H1 (cell line): ENCODE measurements at regions not wholly inside any gene's neighbourhood (a gene's known extent, or its start where the extent isn't known, plus 50 kb on each side); places are given as distances from the start of the nearest gene placed in this dataset.

Experiments
- CTCF ChIA-PET: fragments of 300-600 bp; sonication (Branson Sonifier 250); formaldehyde crosslinking; loops from one replicate; lab custom pipeline; 2021; ENCODE audit not compliant: partially characterized antibody; lab: Charles Lee
- POLR2A ChIA-PET: fragments of 300-600 bp; sonication (Branson Sonifier 250); formaldehyde crosslinking; loops from one replicate; lab custom pipeline; 2021; ENCODE audit warnings: inconsistent platforms; ENCODE audit not compliant: partially characterized antibody; lab: Charles Lee
- DNase-seq, 2 experiments: peaks; one replicate each; pipeline versions ENCODE4 v3.0.0 to v3.0.0-alpha.2; 2010 to 2022; ENCODE audit warnings: low spot score in 2 of 2, low read depth in 1 of 2, mixed read lengths in 1 of 2
- FAIRE-seq: peaks from 2 replicates; lab custom pipeline; 2011; peaks lifted over from hg19 to GRCh38; lab: Jason Lieb, UNC
- H2AFZ ChIP-seq: 2 replicates; pipeline ENCODE4 v1.8.1; 2012; ENCODE audit warnings: low read length, inconsistent platforms
- H2AK5ac ChIP-seq: 2 replicates; pipeline ENCODE4 v1.6.1; 2013; ENCODE audit warnings: low read depth, low read length
- H2BK120ac ChIP-seq: replicated peaks from 2 replicates; pipeline ENCODE3; 2013; ENCODE audit warnings: low read depth, low read length, inconsistent platforms
- H2BK12ac ChIP-seq: 2 replicates; pipeline ENCODE4 v1.6.1; 2013; ENCODE audit warnings: low read depth, low read length
- H2BK15ac ChIP-seq: 2 replicates; pipeline ENCODE4 v1.6.1; 2013; ENCODE audit warnings: low read length
- H2BK20ac ChIP-seq: 2 replicates; pipeline ENCODE4 v1.6.1; 2013; ENCODE audit warnings: low read length
- H2BK5ac ChIP-seq: 2 replicates; pipeline ENCODE4 v1.6.1; 2013; ENCODE audit warnings: low read depth, low read length
- H3K14ac ChIP-seq: 2 replicates; pipeline ENCODE4 v1.6.1; 2013; ENCODE audit warnings: inconsistent platforms; ENCODE audit not compliant: insufficient read length
- H3K18ac ChIP-seq: 2 replicates; pipeline ENCODE4 v1.6.1; 2013; ENCODE audit warnings: low read length; ENCODE audit errors: extremely low read depth
- H3K23ac ChIP-seq: 2 replicates; pipeline ENCODE4 v1.6.1; 2013; ENCODE audit warnings: inconsistent platforms; ENCODE audit not compliant: insufficient read length
- H3K23me2 ChIP-seq: 2 replicates; pipeline ENCODE4 v1.6.1; 2013; ENCODE audit warnings: low read depth, low read length
- H3K27ac ChIP-seq: 2 replicates; pipeline ENCODE4 v1.6.1; 2011; ENCODE audit warnings: low read depth, low read length, inconsistent platforms
- H3K27me3 ChIP-seq, 4 experiments: replicated peaks in 1 of 4; 1 replicate in 1 of 4; 2 replicates in 3 of 4; pipeline versions ENCODE4 v1.6.1 to v1.8.1; 2011 to 2013; ENCODE audit warnings: low read length in 3 of 4, mild to moderate bottlenecking in 3 of 4, inconsistent platforms in 2 of 4, mixed read lengths in 2 of 4, moderate library complexity in 1 of 4; ENCODE audit not compliant: control insufficient read depth in 3 of 4, insufficient read depth in 3 of 4; ENCODE audit errors: extremely low read depth in 1 of 4
- H3K36me3 ChIP-seq, 4 experiments: 2 replicates each; pipeline versions ENCODE4 v1.6.1 to v1.8.1; 2011 to 2013; ENCODE audit warnings: mild to moderate bottlenecking in 4 of 4, low read length in 3 of 4, moderate library complexity in 2 of 4, control low read depth in 1 of 4, inconsistent platforms in 1 of 4; ENCODE audit not compliant: insufficient read depth in 4 of 4, control insufficient read depth in 2 of 4
- H3K4ac ChIP-seq: replicated peaks from 2 replicates; pipeline ENCODE3; 2013; ENCODE audit warnings: low read length, low read depth, mixed read lengths, inconsistent platforms; ENCODE audit not compliant: insufficient read length
- H3K4me1 ChIP-seq, 4 experiments: replicated peaks in 1 of 4; 1 replicate in 1 of 4; 2 replicates in 3 of 4; pipeline versions ENCODE4 v1.6.1 to v1.8.1; 2011 to 2013; ENCODE audit warnings: low read length in 3 of 4, inconsistent platforms in 2 of 4, mixed read lengths in 1 of 4; ENCODE audit not compliant: insufficient read depth in 4 of 4, control insufficient read depth in 3 of 4
- H3K4me2 ChIP-seq, 2 experiments: 2 replicates each; pipeline versions ENCODE4 v1.6.1 to v1.8.1; 2011 to 2013; ENCODE audit warnings: low read depth in 2 of 2, low read length in 2 of 2, control low read depth in 1 of 2, inconsistent platforms in 1 of 2, mild to moderate bottlenecking in 1 of 2; ENCODE audit not compliant: insufficient read depth in 1 of 2
- H3K4me3 ChIP-seq, 4 experiments: fragments of 200-600, 300-600 bp in 1 of 4; sonication (generic), shearing (Covaris generic), sonication (Bioruptor Twin) in 1 of 4; 2 replicates each; pipeline versions ENCODE4 v1.5.1 to v1.8.1; 2011 to 2016; ENCODE audit warnings: low read length in 4 of 4, low read depth in 3 of 4, control low read depth in 2 of 4, inconsistent platforms in 2 of 4, mild to moderate bottlenecking in 2 of 4, mixed read lengths in 1 of 4, moderate library complexity in 1 of 4; ENCODE audit not compliant: insufficient read depth in 2 of 4; ENCODE audit errors: extremely low read depth in 1 of 4
- H3K56ac ChIP-seq: replicated peaks from 2 replicates; pipeline ENCODE3; 2013; ENCODE audit warnings: low read depth, mild to moderate bottlenecking, mixed read lengths, low read length, inconsistent platforms; ENCODE audit not compliant: insufficient read length
- H3K79me1 ChIP-seq: 2 replicates; pipeline ENCODE4 v1.6.1; 2013; ENCODE audit warnings: low read depth, low read length, control low read depth
- H3K79me2 ChIP-seq, 2 experiments: 2 replicates each; pipeline versions ENCODE4 v1.6.1 to v1.8.1; 2012 to 2013; ENCODE audit warnings: low read length in 2 of 2, mild to moderate bottlenecking in 2 of 2, inconsistent platforms in 1 of 2; ENCODE audit not compliant: insufficient read depth in 2 of 2, control insufficient read depth in 1 of 2
- H3K9ac ChIP-seq, 4 experiments: replicated peaks in 1 of 4; 1 replicate in 1 of 4; 2 replicates in 3 of 4; pipeline versions ENCODE4 v1.6.1 to v1.8.1; 2011 to 2013; ENCODE audit warnings: low read depth in 3 of 4, low read length in 3 of 4, control low read depth in 2 of 4, mild to moderate bottlenecking in 2 of 4, moderate library complexity in 2 of 4, inconsistent platforms in 1 of 4; ENCODE audit errors: extremely low read depth in 1 of 4
- H3K9me3 ChIP-seq, 2 experiments: 2 replicates each; pipeline versions ENCODE4 v1.6.1 to v1.8.1; 2012 to 2013; ENCODE audit warnings: mild to moderate bottlenecking in 2 of 2, moderate library complexity in 2 of 2, control low read depth in 1 of 2, inconsistent platforms in 1 of 2, low read depth in 1 of 2, low read length in 1 of 2, mixed read lengths in 1 of 2; ENCODE audit not compliant: insufficient read depth in 2 of 2
- H4K20me1 ChIP-seq, 2 experiments: replicated peaks in 1 of 2; 2 replicates each; pipeline versions ENCODE3 to v1.8.1; 2011 to 2013; ENCODE audit warnings: inconsistent platforms in 2 of 2, low read length in 2 of 2, mild to moderate bottlenecking in 1 of 2; ENCODE audit not compliant: insufficient read depth in 2 of 2, control insufficient read depth in 1 of 2
- H4K5ac ChIP-seq: 2 replicates; pipeline ENCODE4 v1.6.1; 2013; ENCODE audit warnings: low read length, low read depth, mixed read lengths, inconsistent platforms; ENCODE audit not compliant: insufficient read length
- H4K8ac ChIP-seq: 2 replicates; pipeline ENCODE4 v1.8.0; 2013; ENCODE audit warnings: mild to moderate bottlenecking, moderate library complexity, low read length, inconsistent platforms; ENCODE audit not compliant: insufficient read depth; ENCODE audit errors: extremely low read depth
- H4K91ac ChIP-seq: replicated peaks from 2 replicates; pipeline ENCODE3; 2013; ENCODE audit warnings: low read length, mixed read lengths, inconsistent platforms; ENCODE audit not compliant: insufficient read length
- ASH2L ChIP-seq: fragments of 200-600, 300-600 bp; sonication (generic); IDR thresholded peaks from one replicate; pipeline ENCODE4 v1.7.1; 2017; ENCODE audit warnings: low read length
- ATF3 ChIP-seq: IDR thresholded peaks from 2 replicates; pipeline ENCODE4 v1.6.1; 2011; ENCODE audit warnings: low read depth, mild to moderate bottlenecking, low read length; ENCODE audit not compliant: insufficient read depth
- EP300 ChIP-seq, 2 experiments: IDR thresholded peaks; 1 replicate in 1 of 2; 2 replicates in 1 of 2; pipeline ENCODE4 v1.6.1; 2011 to 2012; ENCODE audit warnings: low read depth in 2 of 2, low read length in 2 of 2, mild to moderate bottlenecking in 2 of 2, borderline replicate concordance in 1 of 2, inconsistent platforms in 1 of 2, moderate library complexity in 1 of 2
- FOSL1 ChIP-seq: IDR thresholded peaks from 2 replicates; pipeline ENCODE4 v1.6.1; 2011; ENCODE audit warnings: mild to moderate bottlenecking, low read depth, low read length, moderate library complexity; ENCODE audit not compliant: insufficient read depth
- HDAC2 ChIP-seq, 2 experiments: fragments of 300-600 bp in 1 of 2; sonication (generic) in 1 of 2; IDR thresholded peaks; 2 replicates each; pipeline ENCODE4 v1.6.1; 2011 to 2012; ENCODE audit warnings: low read depth in 2 of 2, low read length in 2 of 2, mild to moderate bottlenecking in 2 of 2, moderate library complexity in 2 of 2, borderline replicate concordance in 1 of 2, inconsistent platforms in 1 of 2
- JUN ChIP-seq: IDR thresholded peaks from 2 replicates; pipeline ENCODE4 v1.6.1; 2011; ENCODE audit warnings: low read depth, mild to moderate bottlenecking, improper control_type of control experiment, low read length
- JUND ChIP-seq: IDR thresholded peaks from 2 replicates; pipeline ENCODE4 v1.6.1; 2011; ENCODE audit warnings: mild to moderate bottlenecking, improper control_type of control experiment, low read length
- NRF1 ChIP-seq: IDR thresholded peaks from 2 replicates; pipeline ENCODE4 v1.6.1; 2011; ENCODE audit warnings: mild to moderate bottlenecking, low read depth, low read length, improper control_type of control experiment
- POLR2AphosphoS5 ChIP-seq: IDR thresholded peaks from 2 replicates; pipeline ENCODE4 v1.6.1; 2011; ENCODE audit warnings: low read depth, low read length
- RBBP5 ChIP-seq: IDR thresholded peaks from 2 replicates; pipeline ENCODE4 v1.7.1; 2012; ENCODE audit warnings: low read depth, mild to moderate bottlenecking, inconsistent platforms, low read length, moderate library complexity, borderline replicate concordance
- RFX5 ChIP-seq: IDR thresholded peaks from 2 replicates; pipeline ENCODE4 v1.6.1; 2011; ENCODE audit warnings: low read depth, low read length, improper control_type of control experiment, borderline replicate concordance
- USF2 ChIP-seq: IDR thresholded peaks from 2 replicates; pipeline ENCODE4 v1.6.1; 2011; ENCODE audit warnings: low read length, improper control_type of control experiment
- ZNF274 ChIP-seq: IDR thresholded peaks from 2 replicates; pipeline ENCODE4 v1.7.0; 2012; ENCODE audit warnings: low read length, borderline replicate concordance; ENCODE audit errors: extremely low read depth
- WGBS, 2 experiments: shearing (Covaris generic) in 1 of 2; methylation state at CpG; one replicate each; pipeline versions ENCODE4 v1.1.6 to v1.1.7; 2013 to 2015; ENCODE audit warnings: low lambda C conversion rate in 2 of 2, mixed read lengths in 2 of 2, inconsistent platforms in 1 of 2, low coverage in 1 of 2, missing lambda C conversion rate in 1 of 2; ENCODE audit not compliant: insufficient replicate concordance in 2 of 2, insufficient coverage in 1 of 2, insufficient read length in 1 of 2; ENCODE audit errors: extremely low coverage in 1 of 2, missing lambda C conversion rate in 1 of 2; 5-methylcytosine and 5-hydroxymethylcytosine counted together

- no peaks in the 10 kb centered on the region for H3K4me1 ChIP-seq
- no peak overlapping the region for H2AFZ ChIP-seq
- H4K20me1 ChIP-seq = no peaks in the 10 kb centered on the region
- H2BK20ac ChIP-seq = no peak overlapping the region
- H3K4ac ChIP-seq = no peak overlapping the region
- no peaks in the 10 kb centered on the region for H3K9me3 ChIP-seq
- H2BK15ac ChIP-seq = no peak overlapping the region
- no peak overlapping the region for H2AK5ac ChIP-seq
- H3K23me2 ChIP-seq = no peaks in the 10 kb centered on the region
- H4K8ac ChIP-seq = no peak overlapping the region
- H2BK12ac ChIP-seq = no peak overlapping the region
- H3K4me3 ChIP-seq = no peak overlapping the region
- no peaks in the 10 kb centered on the region for H3K79me1 ChIP-seq
- no peak overlapping the region for H2BK120ac ChIP-seq
- DNase-seq = no peak
- H3K36me3 ChIP-seq = no peaks in the 10 kb centered on the region
- CTCF ChIA-PET = interaction anchor here (0.7 to 1.2 kb wide), 3 partner anchors 25 to 477 kb away, joined by 3 to 4 read pairs (median 3); no protein-coding TSS in a partner anchor
- H3K27me3 ChIP-seq = no peaks in the 10 kb centered on the region
- no peak overlapping the region for H3K14ac ChIP-seq
- no peak overlapping the region for H4K91ac ChIP-seq
- no peak overlapping the region for H2BK5ac ChIP-seq
- H3K4me2 ChIP-seq = no peak overlapping the region
- no peak overlapping the region for H3K56ac ChIP-seq
- no peak for FAIRE-seq
- H4K5ac ChIP-seq = no peak overlapping the region
- 91% methylated on average over 6 of the region's 6 CpGs; no CpG with 5 or more reads in 1 of the 2 experiments for WGBS, 2 experiments
- TF ChIP-seq ATF3 (no peak), JUND (no peak), RBBP5 (no peak), ZNF274 (no peak), RFX5 (no peak), FOSL1 (no peak), HDAC2 (IDR thresholded peaks at IDR 0.05; ENCODE audit: borderline replicate concordance in 1 of 2, low read depth in 2 of 2, low read length in 2 of 2) (no peak), NRF1 (no peak), POLR2AphosphoS5 (no peak), JUN (no peak), EP300 (IDR thresholded peaks at IDR 0.05; ENCODE audit: borderline replicate concordance in 1 of 2, low read depth in 2 of 2, low read length in 2 of 2) (no peak), USF2 (no peak), ASH2L (no peak)
- H3K23ac ChIP-seq = no peak overlapping the region
- no peaks in the 10 kb centered on the region for H3K79me2 ChIP-seq
- POLR2A ChIA-PET = no interaction called here
- no peak overlapping the region for H3K18ac ChIP-seq
- no peak overlapping the region for H3K27ac ChIP-seq
- no peak overlapping the region for H3K9ac ChIP-seq
Measured at GRCh38 chr6:74568861-74569260, 637.0 kb downstream of the COL12A1 start.
